PC-9 (cell line): ENCODE measurements at regions not wholly inside any gene's neighbourhood (a gene's known extent, or its start where the extent isn't known, plus 50 kb on each side); places are given as distances from the start of the nearest gene placed in this dataset.

Source experiments
- BruUV-seq: library from RNA; stranded (reverse); fragments of 400-500 nt; replicated peaks from 2 replicates; lab custom pipeline; 2021; lab: Mats Ljungman, UMichigan
- CTCF ChIA-PET: fragments of 300-600 bp; sonication (Branson Sonifier 250); formaldehyde crosslinking; loops from one replicate; lab custom pipeline; 2022; ENCODE audit warnings: antibody characterized with exemption; lab: Charles Lee
- POLR2A ChIA-PET: fragments of 300-600 bp; sonication (Branson Sonifier 250); formaldehyde crosslinking; loops from one replicate; lab custom pipeline; 2022; ENCODE audit warnings: antibody characterized with exemption; ENCODE audit not compliant: unreplicated experiment; lab: Charles Lee
- DNase-seq, 2 experiments: peaks; one replicate each; pipeline versions ENCODE4 v3.0.0 to v3.0.0-alpha.2; 2015 to 2022; ENCODE audit warnings: mixed read lengths in 1 of 2
- H2AFZ ChIP-seq: fragments of 200-600 bp; sonication (generic); 2 replicates; pipeline ENCODE4 v1.8.1; 2017; ENCODE audit warnings: antibody characterized with exemption
- H3F3A ChIP-seq: fragments of 200-600 bp; sonication (generic); 2 replicates; pipeline ENCODE4 v1.8.1; 2017; ENCODE audit warnings: antibody characterized with exemption, mild to moderate bottlenecking, low read depth; ENCODE audit not compliant: insufficient read depth
- H3K27ac ChIP-seq: fragments of 200-600 bp; sonication (generic); 2 replicates; pipeline ENCODE4 v1.6.1; 2016; ENCODE audit warnings: mixed run types
- H3K27me3 ChIP-seq: fragments of 200-600 bp; sonication (generic); 2 replicates; pipeline ENCODE4 v1.6.1; 2016; ENCODE audit warnings: low read depth, mixed run types; ENCODE audit not compliant: insufficient read depth
- H3K36me3 ChIP-seq: fragments of 200-600 bp; sonication (generic); 2 replicates; pipeline ENCODE4 v1.6.1; 2016; ENCODE audit warnings: low read depth, mixed run types
- H3K4me1 ChIP-seq: fragments of 200-600 bp; sonication (generic); replicated peaks from 2 replicates; pipeline ENCODE4 v1.6.1; 2016; ENCODE audit warnings: mixed run types; ENCODE audit not compliant: insufficient read depth
- H3K4me2 ChIP-seq: fragments of 200-600 bp; sonication (generic); 2 replicates; pipeline ENCODE4 v1.6.1; 2017; ENCODE audit warnings: mixed run types
- H3K4me3 ChIP-seq: fragments of 200-600 bp; sonication (generic); 2 replicates; pipeline ENCODE4 v1.6.1; 2016; ENCODE audit warnings: mixed run types
- H3K79me2 ChIP-seq: fragments of 200-600 bp; sonication (generic); 2 replicates; pipeline ENCODE4 v1.6.1; 2017; ENCODE audit warnings: low read depth, mixed run types
- H3K9me2 ChIP-seq: fragments of 200-600 bp; sonication (generic); 2 replicates; pipeline ENCODE4 v1.8.1; 2017; ENCODE audit warnings: mild to moderate bottlenecking; ENCODE audit not compliant: insufficient read depth
- H3K9me3 ChIP-seq: fragments of 200-600 bp; sonication (generic); 2 replicates; pipeline ENCODE4 v1.8.1; 2016; ENCODE audit warnings: low read depth; ENCODE audit not compliant: insufficient read depth
- H4K20me1 ChIP-seq: fragments of 200-600 bp; sonication (generic); 2 replicates; pipeline ENCODE4 v1.8.1; 2017; ENCODE audit not compliant: insufficient read depth
- CTCF ChIP-seq: fragments of 200-600 bp; sonication (generic); conservative IDR thresholded peaks from 2 replicates; pipeline ENCODE4 v1.6.1; 2017; ENCODE audit warnings: mixed run types, antibody characterized with exemption, mild to moderate bottlenecking, moderate library complexity
- EZH2 ChIP-seq: fragments of 200-600 bp; sonication (generic); IDR thresholded peaks from 2 replicates; pipeline ENCODE4 v1.8.0; 2017; ENCODE audit warnings: antibody characterized with exemption, low read depth
- intact Hi-C: fragments of 100-400 bp; cut with micrococcal nuclease; formaldehyde crosslinking; loops from one replicate; pipeline ENCODE4 v1.10.0; 2022; ENCODE audit not compliant: unreplicated experiment

GRCh38 chr2:241999184-241999583, 129.7 kb downstream of the RTP5 start:
- no peak for DNase-seq
- no peaks in the 10 kb centered on the region for H3K79me2 ChIP-seq
- no peak overlapping the region for H3K27ac ChIP-seq
- no peaks in the 10 kb centered on the region for H3K4me1 ChIP-seq
- ChIA-PET CTCF (interaction anchor here (0.5 kb wide), 1 partner anchor 35 kb away, joined by 9 read pairs; no protein-coding TSS in a partner anchor), POLR2A (no interaction called here)
- H3K36me3 ChIP-seq: no peaks in the 10 kb centered on the region
- no peak overlapping the region for H2AFZ ChIP-seq
- no peak overlapping the region for H3K4me2 ChIP-seq
- H4K20me1 ChIP-seq: no peaks in the 10 kb centered on the region
- TF ChIP-seq CTCF (no peak), EZH2 (no peak)
- no TSS peak for BruUV-seq
- intact Hi-C loops: loop anchor here (5.0 kb wide), 1 partner anchor 47 kb away; no protein-coding TSS in a partner anchor
- no peaks in the 10 kb centered on the region for H3K9me2 ChIP-seq
- no peak overlapping the region for H3K4me3 ChIP-seq
- H3K9me3 ChIP-seq: no peaks in the 10 kb centered on the region
- H3F3A ChIP-seq: no peaks in the 10 kb centered on the region
- H3K27me3 ChIP-seq: peaks cover 96% of the 10 kb centered on the region

GRCh38 chr2:242001853-242002252, 132.3 kb downstream of the RTP5 start:
- CTCF ChIA-PET: no interaction called here
- POLR2A ChIA-PET: no interaction called here

GRCh38 chr2:242002944-242003343, 133.4 kb downstream of the RTP5 start:
- Histone ChIP-seq H3K9me3 (peaks cover 6% of the 10 kb centered on the region; the same call in 1 of the 2 replicates), H3F3A (peaks cover 7% of the 10 kb centered on the region; the same call in 1 of the 2 replicates), H3K79me2 (no peaks in the 10 kb centered on the region), H3K4me3 (no peak overlapping the region), H3K36me3 (no peaks in the 10 kb centered on the region), H2AFZ (no peak overlapping the region), H3K4me2 (no peak overlapping the region), H3K27me3 (peaks cover 76% of the 10 kb centered on the region), H3K27ac (no peak overlapping the region), H3K4me1 (no peaks in the 10 kb centered on the region), H3K9me2 (no peaks in the 10 kb centered on the region), H4K20me1 (no peaks in the 10 kb centered on the region)
- TF ChIP-seq CTCF (no peak), EZH2 (no peak)
- intact Hi-C loops: no loop called here
- ChIA-PET POLR2A (no interaction called here), CTCF (no interaction called here)
- no TSS peak for BruUV-seq
- no peak for DNase-seq

More at GRCh38 chr2:242001853-242002252, 132.3 kb downstream of the RTP5 start:
- Histone ChIP-seq H3K9me2 (no peaks in the 10 kb centered on the region), H3K4me2 (no peak overlapping the region), H3K27ac (no peak overlapping the region), H3K36me3 (no peaks in the 10 kb centered on the region), H2AFZ (no peak overlapping the region), H3F3A (peaks cover 7% of the 10 kb centered on the region; the same call in 1 of the 2 replicates), H3K4me3 (no peak overlapping the region), H3K4me1 (no peaks in the 10 kb centered on the region), H3K79me2 (no peaks in the 10 kb centered on the region), H3K9me3 (peaks cover 6% of the 10 kb centered on the region; the same call in 1 of the 2 replicates), H4K20me1 (no peaks in the 10 kb centered on the region), H3K27me3 (peaks cover 87% of the 10 kb centered on the region)
- BruUV-seq: no TSS peak
- no peak for DNase-seq
- TF ChIP-seq CTCF (no peak), EZH2 (no peak)
- intact Hi-C loops: no loop called here
